Epithelial cell of proximal tubule (primary cell): ENCODE measurements at regions not wholly inside any gene's neighbourhood (a gene's known extent, or its start where the extent isn't known, plus 50 kb on each side); places are given as distances from the start of the nearest gene placed in this dataset.
"Not testable (repeated sequence)": the region's sequence is repeated elsewhere in the genome, so short reads cannot be mapped to it uniquely, and the experiment has no call there.

ENCODE experiments used
- DNase-seq: peaks from one replicate; pipeline ENCODE4 v3.0.0-alpha.2; 2011; ENCODE audit warnings: low read depth
- H3K4me3 ChIP-seq: 2 replicates; pipeline ENCODE4 v1.5.1; 2011; ENCODE audit warnings: low read depth, mild to moderate bottlenecking, low read length
- CTCF ChIP-seq: conservative IDR thresholded peaks from 2 replicates; pipeline ENCODE4 v1.5.1; 2012; ENCODE audit warnings: low read depth, mild to moderate bottlenecking, low read length

GRCh38 chr1:60849401-60849800 lies 233.0 kb upstream of the NFIA start:
- TF ChIP-seq CTCF = no peak
- no peak for DNase-seq
- H3K4me3 ChIP-seq = no peak overlapping the region

GRCh38 chr1:60848583-60849188 lies 233.7 kb upstream of the NFIA start:
- peak; percentile 70 for TF ChIP-seq CTCF
- no peak overlapping the region for H3K4me3 ChIP-seq
- no peak for DNase-seq

GRCh38 chr1:60847855-60848582 lies 234.3 kb upstream of the NFIA start:
- H3K4me3 ChIP-seq = no peak overlapping the region
- no peak for TF ChIP-seq CTCF
- no peak for DNase-seq

GRCh38 chr1:60847391-60847790 lies 235.0 kb upstream of the NFIA start:
- no peak overlapping the region for H3K4me3 ChIP-seq
- TF ChIP-seq CTCF = no peak
- DNase-seq = no peak

- not testable (repeated sequence) for H3K4me3 ChIP-seq, DNase-seq
Measured at GRCh38 chr1:60845659-60846058, 236.7 kb upstream of the NFIA start.

GRCh38 chr1:60842304-60842703 lies 240.1 kb upstream of the NFIA start:
- no peak for DNase-seq
- no peak for TF ChIP-seq CTCF

GRCh38 chr1:60841116-60842046 lies 241.0 kb upstream of the NFIA start:
- no peak overlapping the region for H3K4me3 ChIP-seq
- no peak for DNase-seq
- TF ChIP-seq CTCF = no peak

More at GRCh38 chr1:60842304-60842703, 240.1 kb upstream of the NFIA start:
- H3K4me3 ChIP-seq = no peak overlapping the region

- not testable (repeated sequence) for DNase-seq
Measured at GRCh38 chr1:60840476-60840875, 241.9 kb upstream of the NFIA start.

More at GRCh38 chr1:60840476-60840875, 241.9 kb upstream of the NFIA start:
- H3K4me3 ChIP-seq = not testable (repeated sequence)
